Suppressor macrophage (primary cell): ENCODE measurements at regions not wholly inside any gene's neighbourhood (a gene's known extent, or its start where the extent isn't known, plus 50 kb on each side); places are given as distances from the start of the nearest gene placed in this dataset.
"Not testable (repeated sequence)": the region's sequence is repeated elsewhere in the genome, so short reads cannot be mapped to it uniquely, and the experiment has no call there.

Experiments
- DNase-seq, 4 experiments: peaks; one replicate each; pipeline ENCODE4 v3.0.0-alpha.2; 2020 to 2022

GRCh38 chr6:163752446-163752845, 337.9 kb downstream of the QKI start:
- no peak for DNase-seq

GRCh38 chr6:163751032-163751525, 336.6 kb downstream of the QKI start:
- peak in 3 of 4 experiments; percentile 34 to 52 (median 51) for DNase-seq

GRCh38 chr6:163750431-163751031, 336.0 kb downstream of the QKI start:
- peak; percentile 9 to 50 (median 42) for DNase-seq

- no peak for DNase-seq
Observed at GRCh38 chr6:163748886-163749285, 334.4 kb downstream of the QKI start.

GRCh38 chr6:163748036-163748435, 333.5 kb downstream of the QKI start:
- no peak for DNase-seq

GRCh38 chr6:163747058-163747457, 332.5 kb downstream of the QKI start:
- not testable (repeated sequence) for DNase-seq

- no peak for DNase-seq
Observed at GRCh38 chr6:163745536-163746400, 331.2 kb downstream of the QKI start.

GRCh38 chr6:163744256-163744925, 329.9 kb downstream of the QKI start:
- no peak for DNase-seq

GRCh38 chr6:163743796-163744195, 329.3 kb downstream of the QKI start:
- DNase-seq, result no peak

GRCh38 chr6:163741743-163742363, 327.3 kb downstream of the QKI start:
- no peak for DNase-seq

- no peak for DNase-seq
Observed at GRCh38 chr6:163741342-163741741, 326.8 kb downstream of the QKI start.

- DNase-seq, result no peak
Observed at GRCh38 chr6:163739966-163740365, 325.4 kb downstream of the QKI start.

GRCh38 chr6:163739408-163739725, 324.8 kb downstream of the QKI start:
- no peak for DNase-seq

- DNase-seq, result peak in 1 of 4 experiments; percentile 25
Observed at GRCh38 chr6:163738725-163739407, 324.3 kb downstream of the QKI start.

- DNase-seq, result no peak
Observed at GRCh38 chr6:163738304-163738703, 323.8 kb downstream of the QKI start.

- no peak for DNase-seq
Observed at GRCh38 chr6:163735076-163735475, 320.6 kb downstream of the QKI start.

GRCh38 chr6:163733061-163733460, 318.5 kb downstream of the QKI start:
- peak in 3 of 4 experiments; percentile 13 to 63 (median 42) for DNase-seq

GRCh38 chr6:163732479-163732878, 318.0 kb downstream of the QKI start:
- peak in 2 of 4 experiments; percentile 28 to 35 for DNase-seq

GRCh38 chr6:163732014-163732351, 317.5 kb downstream of the QKI start:
- not testable (repeated sequence) for DNase-seq

- no peak for DNase-seq
Observed at GRCh38 chr6:163731215-163732013, 316.9 kb downstream of the QKI start.
